SK-N-SH treated with all-trans-retinoic acid at 6 μM for 48 hours (cell line): ENCODE measurements at regions not wholly inside any gene's neighbourhood (a gene's known extent, or its start where the extent isn't known, plus 50 kb on each side); places are given as distances from the start of the nearest gene placed in this dataset.
"Not testable (repeated sequence)": the region's sequence is repeated elsewhere in the genome, so short reads cannot be mapped to it uniquely, and the experiment has no call there.

ENCODE experiments used
- ATAC-seq: fragments of 200-7000 bp; cut with Tn5 transposase; 3 replicates; pipeline ENCODE4 v1.9.1; 2020; ENCODE audit warnings: mild to moderate bottlenecking, moderate library complexity
- ARNTL ChIP-seq: fragments of 450-650 bp; formaldehyde crosslinking; IDR thresholded peaks from 2 replicates; pipeline ENCODE4 v1.5.0; 2020; ENCODE audit warnings: low read depth, mild to moderate bottlenecking, moderate library complexity, borderline replicate concordance
- BACH2 ChIP-seq: fragments of 250-450 bp; sonication (Bioruptor Pico); IDR thresholded peaks from 2 replicates; pipeline ENCODE4 v1.9.0; 2021; ENCODE audit warnings: mild to moderate bottlenecking, borderline replicate concordance
- CSDC2 ChIP-seq: fragments of 250-450 bp; sonication (Bioruptor Pico); IDR thresholded peaks from 2 replicates; pipeline ENCODE4 v1.5.0; 2020; ENCODE audit warnings: mild to moderate bottlenecking, moderate library complexity
- ESRRG ChIP-seq: fragments of 250-450 bp; sonication (Bioruptor Pico); IDR thresholded peaks from 2 replicates; pipeline ENCODE4 v1.6.1; 2021; ENCODE audit warnings: mild to moderate bottlenecking
- GLIS3 ChIP-seq: fragments of 250-450 bp; sonication (Bioruptor Pico); IDR thresholded peaks from 2 replicates; pipeline ENCODE4 v1.5.0; 2020; ENCODE audit warnings: mild to moderate bottlenecking, moderate library complexity
- ISL1 ChIP-seq: fragments of 250-450 bp; sonication (Bioruptor Pico); IDR thresholded peaks from 2 replicates; pipeline ENCODE4 v2.1.2; 2022; ENCODE audit warnings: mild to moderate bottlenecking, moderate library complexity
- OSR1 ChIP-seq: fragments of 250-450 bp; sonication (Bioruptor Pico); IDR thresholded peaks from 2 replicates; pipeline ENCODE4 v1.8.0; 2022; ENCODE audit warnings: moderate library complexity, mild to moderate bottlenecking, inconsistent platforms
- PPARA ChIP-seq: fragments of 250-450 bp; sonication (Bioruptor Pico); IDR thresholded peaks from 2 replicates; pipeline ENCODE4 v1.5.0; 2020; ENCODE audit warnings: mild to moderate bottlenecking, borderline replicate concordance
- RARB ChIP-seq: fragments of 250-450 bp; sonication (Bioruptor Pico); IDR thresholded peaks from 2 replicates; pipeline ENCODE4 v1.8.0; 2021; ENCODE audit warnings: mild to moderate bottlenecking, moderate library complexity
- SNAI2 ChIP-seq: fragments of 250-450 bp; sonication (Bioruptor Pico); IDR thresholded peaks from 2 replicates; pipeline ENCODE4 v1.5.0; 2020; ENCODE audit warnings: mild to moderate bottlenecking, moderate library complexity
- TCF4 ChIP-seq: fragments of 250-450 bp; sonication (Bioruptor Pico); IDR thresholded peaks from 2 replicates; pipeline ENCODE4 v1.8.0; 2021; ENCODE audit warnings: mild to moderate bottlenecking, moderate library complexity, borderline replicate concordance
- TOX ChIP-seq: fragments of 250-450 bp; sonication (Bioruptor Pico); IDR thresholded peaks from 2 replicates; pipeline ENCODE4 v1.8.0; 2021; ENCODE audit warnings: mild to moderate bottlenecking, moderate library complexity, borderline replicate concordance
- ZC3H10 ChIP-seq: fragments of 250-450 bp; sonication (Bioruptor Pico); IDR thresholded peaks from 2 replicates; pipeline ENCODE4 v1.5.1; 2021; ENCODE audit warnings: mild to moderate bottlenecking, moderate library complexity
- ZFP3 ChIP-seq: fragments of 250-450 bp; sonication (Bioruptor Pico); IDR thresholded peaks from 2 replicates; pipeline ENCODE4 v1.5.0; 2020; ENCODE audit warnings: mild to moderate bottlenecking, moderate library complexity
- ZFP30 ChIP-seq: fragments of 450-650 bp; formaldehyde crosslinking; IDR thresholded peaks from 2 replicates; pipeline ENCODE4 v1.5.0; 2022; ENCODE audit warnings: mild to moderate bottlenecking, moderate library complexity
- ZNF565 ChIP-seq: fragments of 450-650 bp; formaldehyde crosslinking; conservative IDR thresholded peaks from 2 replicates; pipeline ENCODE4 v1.5.0; 2020; ENCODE audit warnings: low read depth, mild to moderate bottlenecking, moderate library complexity
- ZNF70 ChIP-seq: fragments of 450-650 bp; formaldehyde crosslinking; IDR thresholded peaks from 2 replicates; pipeline ENCODE4 v1.5.0; 2020; ENCODE audit warnings: mild to moderate bottlenecking, moderate library complexity
- ZNF8 ChIP-seq: fragments of 450-650 bp; formaldehyde crosslinking; IDR thresholded peaks from 2 replicates; pipeline ENCODE4 v1.5.0; 2020; ENCODE audit warnings: mild to moderate bottlenecking, moderate library complexity
- TF ChIP-seq, protein P1 (sequence below): fragments of 250-450 bp; sonication (Bioruptor Pico); IDR thresholded peaks from 2 replicates; pipeline ENCODE4 v1.8.0; 2021; ENCODE audit warnings: low read depth, mild to moderate bottlenecking, moderate library complexity, borderline replicate concordance
- TF ChIP-seq, protein P2 (sequence below): fragments of 250-450 bp; sonication (Bioruptor Pico); IDR thresholded peaks from 2 replicates; pipeline ENCODE4 v1.5.1; 2020; ENCODE audit warnings: low read depth, mild to moderate bottlenecking, moderate library complexity
- TF ChIP-seq, protein P3 (sequence below): fragments of 250-450 bp; sonication (Bioruptor Pico); IDR thresholded peaks from 2 replicates; pipeline ENCODE4 v1.5.1; 2021; ENCODE audit warnings: mild to moderate bottlenecking, moderate library complexity
- TF ChIP-seq, protein P4 (sequence below): fragments of 250-450 bp; sonication (Bioruptor Pico); IDR thresholded peaks from 2 replicates; pipeline ENCODE4 v1.5.0; 2020; ENCODE audit warnings: mild to moderate bottlenecking, moderate library complexity
- TF ChIP-seq, protein P5 (sequence below): fragments of 250-450 bp; sonication (Bioruptor Pico); IDR thresholded peaks from 2 replicates; pipeline ENCODE4 v1.8.0; 2020; ENCODE audit warnings: mild to moderate bottlenecking, moderate library complexity, borderline replicate concordance

DNA sequence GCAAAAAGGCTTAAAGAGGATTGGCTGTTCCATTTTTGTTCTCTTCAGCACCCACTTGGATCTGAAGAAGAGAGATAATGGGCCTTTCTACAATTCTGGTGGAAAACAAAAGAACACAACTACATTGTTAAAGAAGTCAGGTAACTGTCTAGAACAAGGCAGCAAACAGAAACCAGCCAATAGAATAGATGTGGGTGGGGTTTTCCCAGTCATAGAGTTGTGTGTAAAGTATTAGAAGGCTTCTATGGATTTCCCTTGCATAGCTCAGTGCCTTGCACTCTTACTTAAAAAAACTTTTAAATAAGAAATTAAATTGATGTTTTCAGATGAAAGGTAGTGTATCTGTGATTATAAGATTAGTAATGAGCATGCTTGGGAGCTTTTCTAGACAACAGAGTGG, 462.7 kb upstream of the ATP11B start:
- TF ChIP-seq ZFP30 (no peak), ZFP3 (CRISPR knock-in tag) (no peak), SNAI2 (no peak), TCF4 (no peak), ZC3H10 (CRISPR knock-in tag) (no peak)
- no peak for ATAC-seq

DNA sequence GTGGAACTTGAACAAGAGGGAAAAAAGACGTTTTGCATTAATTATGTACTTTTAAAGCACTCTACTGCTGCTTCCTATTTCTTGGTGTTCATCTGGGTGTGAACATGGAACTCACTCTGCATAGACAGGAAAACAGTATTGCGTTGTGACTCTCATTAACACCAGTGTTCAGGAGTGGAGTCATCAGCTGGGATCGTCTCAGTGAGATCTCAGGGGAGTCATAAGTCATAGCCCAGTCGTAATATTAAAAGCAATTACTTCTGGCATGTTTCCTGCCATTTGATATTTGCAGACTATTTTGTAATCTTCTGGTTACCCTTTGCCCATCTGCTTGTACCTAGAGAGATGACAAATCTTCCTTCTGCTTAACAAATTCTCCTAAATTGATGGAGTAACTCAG, 462.0 kb upstream of the ATP11B start:
- TF ChIP-seq, protein P1, sequence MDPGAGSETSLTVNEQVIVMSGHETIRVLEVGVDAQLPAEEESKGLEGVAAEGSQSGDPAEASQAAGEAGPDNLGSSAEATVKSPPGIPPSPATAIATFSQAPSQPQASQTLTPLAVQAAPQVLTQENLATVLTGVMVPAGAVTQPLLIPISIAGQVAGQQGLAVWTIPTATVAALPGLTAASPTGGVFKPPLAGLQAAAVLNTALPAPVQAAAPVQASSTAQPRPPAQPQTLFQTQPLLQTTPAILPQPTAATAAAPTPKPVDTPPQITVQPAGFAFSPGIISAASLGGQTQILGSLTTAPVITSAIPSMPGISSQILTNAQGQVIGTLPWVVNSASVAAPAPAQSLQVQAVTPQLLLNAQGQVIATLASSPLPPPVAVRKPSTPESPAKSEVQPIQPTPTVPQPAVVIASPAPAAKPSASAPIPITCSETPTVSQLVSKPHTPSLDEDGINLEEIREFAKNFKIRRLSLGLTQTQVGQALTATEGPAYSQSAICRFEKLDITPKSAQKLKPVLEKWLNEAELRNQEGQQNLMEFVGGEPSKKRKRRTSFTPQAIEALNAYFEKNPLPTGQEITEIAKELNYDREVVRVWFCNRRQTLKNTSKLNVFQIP (CRISPR knock-in tag), result no peak
- no peak for TF ChIP-seq OSR1 (CRISPR knock-in tag)
- no peak for TF ChIP-seq ZNF70 (CRISPR knock-in tag)
- TF ChIP-seq TOX (CRISPR knock-in tag), result no peak
- TF ChIP-seq ARNTL (CRISPR knock-in tag), result no peak
- TF ChIP-seq, protein P2, sequence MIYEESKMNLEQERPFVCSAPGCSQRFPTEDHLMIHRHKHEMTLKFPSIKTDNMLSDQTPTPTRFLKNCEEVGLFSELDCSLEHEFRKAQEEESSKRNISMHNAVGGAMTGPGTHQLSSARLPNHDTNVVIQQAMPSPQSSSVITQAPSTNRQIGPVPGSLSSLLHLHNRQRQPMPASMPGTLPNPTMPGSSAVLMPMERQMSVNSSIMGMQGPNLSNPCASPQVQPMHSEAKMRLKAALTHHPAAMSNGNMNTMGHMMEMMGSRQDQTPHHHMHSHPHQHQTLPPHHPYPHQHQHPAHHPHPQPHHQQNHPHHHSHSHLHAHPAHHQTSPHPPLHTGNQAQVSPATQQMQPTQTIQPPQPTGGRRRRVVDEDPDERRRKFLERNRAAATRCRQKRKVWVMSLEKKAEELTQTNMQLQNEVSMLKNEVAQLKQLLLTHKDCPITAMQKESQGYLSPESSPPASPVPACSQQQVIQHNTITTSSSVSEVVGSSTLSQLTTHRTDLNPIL (CRISPR knock-in tag), result no peak
- TF ChIP-seq ESRRG, result no peak
- TF ChIP-seq ZNF565 (CRISPR knock-in tag), result no peak
- no peak for TF ChIP-seq ZFP30
- no peak for TF ChIP-seq CSDC2 (CRISPR knock-in tag)
- no peak for TF ChIP-seq ZC3H10 (CRISPR knock-in tag)
- TF ChIP-seq ISL1 (CRISPR knock-in tag), result no peak
- TF ChIP-seq RARB (CRISPR knock-in tag), result no peak
- TF ChIP-seq, protein P3, sequence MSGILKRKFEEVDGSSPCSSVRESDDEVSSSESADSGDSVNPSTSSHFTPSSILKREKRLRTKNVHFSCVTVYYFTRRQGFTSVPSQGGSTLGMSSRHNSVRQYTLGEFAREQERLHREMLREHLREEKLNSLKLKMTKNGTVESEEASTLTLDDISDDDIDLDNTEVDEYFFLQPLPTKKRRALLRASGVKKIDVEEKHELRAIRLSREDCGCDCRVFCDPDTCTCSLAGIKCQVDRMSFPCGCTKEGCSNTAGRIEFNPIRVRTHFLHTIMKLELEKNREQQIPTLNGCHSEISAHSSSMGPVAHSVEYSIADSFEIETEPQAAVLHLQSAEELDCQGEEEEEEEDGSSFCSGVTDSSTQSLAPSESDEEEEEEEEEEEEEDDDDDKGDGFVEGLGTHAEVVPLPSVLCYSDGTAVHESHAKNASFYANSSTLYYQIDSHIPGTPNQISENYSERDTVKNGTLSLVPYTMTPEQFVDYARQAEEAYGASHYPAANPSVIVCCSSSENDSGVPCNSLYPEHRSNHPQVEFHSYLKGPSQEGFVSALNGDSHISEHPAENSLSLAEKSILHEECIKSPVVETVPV, result no peak
- TF ChIP-seq ZFP3 (CRISPR knock-in tag), result no peak
- TF ChIP-seq PPARA (CRISPR knock-in tag), result no peak
- TF ChIP-seq TCF4, result no peak
- no peak for TF ChIP-seq GLIS3
- TF ChIP-seq SNAI2, result no peak
- no peak for ATAC-seq

DNA sequence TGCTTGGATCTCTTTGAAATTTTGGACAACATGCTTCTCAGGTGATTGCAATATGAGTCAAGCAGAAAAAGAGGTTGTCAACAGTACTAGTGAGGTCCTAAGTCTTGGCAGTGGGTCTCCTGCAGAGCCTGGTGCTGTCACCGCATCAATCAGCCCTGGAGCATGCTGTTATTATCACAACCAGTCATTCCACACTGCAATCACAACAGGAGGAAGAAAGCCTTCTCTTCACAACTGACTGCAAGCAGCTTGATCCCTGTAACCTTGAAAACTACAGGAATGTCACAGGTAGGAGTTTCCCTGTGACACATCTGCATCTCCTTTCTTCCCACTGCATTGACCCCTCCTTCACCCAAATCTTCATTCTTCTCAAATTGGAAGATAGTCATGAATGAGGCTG, 451.1 kb upstream of the ATP11B start:
- TF ChIP-seq, protein P4, sequence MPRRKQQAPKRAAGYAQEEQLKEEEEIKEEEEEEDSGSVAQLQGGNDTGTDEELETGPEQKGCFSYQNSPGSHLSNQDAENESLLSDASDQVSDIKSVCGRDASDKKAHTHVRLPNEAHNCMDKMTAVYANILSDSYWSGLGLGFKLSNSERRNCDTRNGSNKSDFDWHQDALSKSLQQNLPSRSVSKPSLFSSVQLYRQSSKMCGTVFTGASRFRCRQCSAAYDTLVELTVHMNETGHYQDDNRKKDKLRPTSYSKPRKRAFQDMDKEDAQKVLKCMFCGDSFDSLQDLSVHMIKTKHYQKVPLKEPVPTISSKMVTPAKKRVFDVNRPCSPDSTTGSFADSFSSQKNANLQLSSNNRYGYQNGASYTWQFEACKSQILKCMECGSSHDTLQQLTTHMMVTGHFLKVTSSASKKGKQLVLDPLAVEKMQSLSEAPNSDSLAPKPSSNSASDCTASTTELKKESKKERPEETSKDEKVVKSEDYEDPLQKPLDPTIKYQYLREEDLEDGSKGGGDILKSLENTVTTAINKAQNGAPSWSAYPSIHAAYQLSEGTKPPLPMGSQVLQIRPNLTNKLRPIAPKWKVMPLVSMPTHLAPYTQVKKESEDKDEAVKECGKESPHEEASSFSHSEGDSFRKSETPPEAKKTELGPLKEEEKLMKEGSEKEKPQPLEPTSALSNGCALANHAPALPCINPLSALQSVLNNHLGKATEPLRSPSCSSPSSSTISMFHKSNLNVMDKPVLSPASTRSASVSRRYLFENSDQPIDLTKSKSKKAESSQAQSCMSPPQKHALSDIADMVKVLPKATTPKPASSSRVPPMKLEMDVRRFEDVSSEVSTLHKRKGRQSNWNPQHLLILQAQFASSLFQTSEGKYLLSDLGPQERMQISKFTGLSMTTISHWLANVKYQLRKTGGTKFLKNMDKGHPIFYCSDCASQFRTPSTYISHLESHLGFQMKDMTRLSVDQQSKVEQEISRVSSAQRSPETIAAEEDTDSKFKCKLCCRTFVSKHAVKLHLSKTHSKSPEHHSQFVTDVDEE (CRISPR knock-in tag), result no peak
- TF ChIP-seq ZNF8 (CRISPR knock-in tag) (no peak), ZFP30 (no peak), GLIS3 (no peak), CSDC2 (CRISPR knock-in tag) (no peak), ESRRG (no peak), TCF4 (no peak), ZFP3 (CRISPR knock-in tag) (no peak), BACH2 (CRISPR knock-in tag) (no peak), ARNTL (CRISPR knock-in tag) (no peak), PPARA (CRISPR knock-in tag) (no peak), TOX (CRISPR knock-in tag) (no peak), RARB (CRISPR knock-in tag) (no peak), ZNF565 (CRISPR knock-in tag) (no peak)
- TF ChIP-seq, protein P5, sequence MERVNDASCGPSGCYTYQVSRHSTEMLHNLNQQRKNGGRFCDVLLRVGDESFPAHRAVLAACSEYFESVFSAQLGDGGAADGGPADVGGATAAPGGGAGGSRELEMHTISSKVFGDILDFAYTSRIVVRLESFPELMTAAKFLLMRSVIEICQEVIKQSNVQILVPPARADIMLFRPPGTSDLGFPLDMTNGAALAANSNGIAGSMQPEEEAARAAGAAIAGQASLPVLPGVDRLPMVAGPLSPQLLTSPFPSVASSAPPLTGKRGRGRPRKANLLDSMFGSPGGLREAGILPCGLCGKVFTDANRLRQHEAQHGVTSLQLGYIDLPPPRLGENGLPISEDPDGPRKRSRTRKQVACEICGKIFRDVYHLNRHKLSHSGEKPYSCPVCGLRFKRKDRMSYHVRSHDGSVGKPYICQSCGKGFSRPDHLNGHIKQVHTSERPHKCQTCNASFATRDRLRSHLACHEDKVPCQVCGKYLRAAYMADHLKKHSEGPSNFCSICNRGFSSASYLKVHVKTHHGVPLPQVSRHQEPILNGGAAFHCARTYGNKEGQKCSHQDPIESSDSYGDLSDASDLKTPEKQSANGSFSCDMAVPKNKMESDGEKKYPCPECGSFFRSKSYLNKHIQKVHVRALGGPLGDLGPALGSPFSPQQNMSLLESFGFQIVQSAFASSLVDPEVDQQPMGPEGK, result no peak
- TF ChIP-seq, protein P2 (CRISPR knock-in tag), result no peak
- ATAC-seq, result no peak

DNA sequence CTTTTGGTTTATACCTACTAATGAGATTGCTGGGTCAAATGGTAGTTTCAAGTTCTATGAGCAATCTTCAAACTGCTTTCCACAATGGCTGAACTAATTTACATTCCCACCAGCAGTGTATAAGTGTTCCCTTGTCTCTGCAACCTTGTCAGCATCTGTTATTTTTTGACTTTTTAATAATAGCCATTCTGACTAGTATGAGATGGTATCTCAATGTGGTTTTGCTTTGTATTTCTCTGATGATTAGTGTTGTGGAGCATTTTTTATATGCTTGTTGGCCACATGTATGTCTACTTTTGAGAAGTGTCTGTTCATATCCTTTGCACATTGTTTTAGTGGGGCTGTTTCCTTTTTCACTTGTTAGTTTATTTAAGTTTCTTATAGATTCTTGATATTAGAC, 449.3 kb upstream of the ATP11B start:
- not testable (repeated sequence) for ATAC-seq
